H9 (cell line): ENCODE measurements at regions not wholly inside any gene's neighbourhood (a gene's known extent, or its start where the extent isn't known, plus 50 kb on each side); places are given as distances from the start of the nearest gene placed in this dataset.

ENCODE experiments used
- DNase-seq: peaks from one replicate; pipeline ENCODE4 v3.0.0-alpha.2; 2017
- H2AFZ ChIP-seq: one replicate; pipeline ENCODE4 v1.6.1; 2013; ENCODE audit warnings: mild to moderate bottlenecking, low read length, control low read depth, moderate library complexity
- H2AK5ac ChIP-seq: 2 replicates; pipeline ENCODE4 v1.6.1; 2013; ENCODE audit warnings: low read length, control low read depth, mixed read lengths; ENCODE audit not compliant: insufficient read length
- H2BK120ac ChIP-seq: one replicate; pipeline ENCODE4 v1.6.1; 2013; ENCODE audit warnings: low read depth, mild to moderate bottlenecking, low read length, control low read depth, inconsistent platforms; ENCODE audit not compliant: poor library complexity, severe bottlenecking
- H2BK12ac ChIP-seq: 2 replicates; pipeline ENCODE4 v1.6.1; 2013; ENCODE audit warnings: low read length, control low read depth, mixed read lengths, low read depth; ENCODE audit not compliant: insufficient read length
- H2BK15ac ChIP-seq: 2 replicates; pipeline ENCODE4 v1.6.1; 2013; ENCODE audit warnings: low read depth, low read length, control low read depth
- H2BK20ac ChIP-seq: one replicate; pipeline ENCODE4 v1.6.1; 2013; ENCODE audit warnings: low read depth, mild to moderate bottlenecking, low read length, control low read depth, inconsistent platforms; ENCODE audit not compliant: poor library complexity, severe bottlenecking
- H2BK5ac ChIP-seq: 2 replicates; pipeline ENCODE4 v1.6.1; 2013; ENCODE audit warnings: low read length, control low read depth, mixed read lengths; ENCODE audit not compliant: insufficient read length
- H3K14ac ChIP-seq: 2 replicates; pipeline ENCODE4 v1.6.1; 2013; ENCODE audit warnings: low read length, control low read depth; ENCODE audit not compliant: insufficient read depth
- H3K18ac ChIP-seq: 2 replicates; pipeline ENCODE4 v1.6.1; 2013; ENCODE audit warnings: low read depth, mild to moderate bottlenecking, mixed read lengths, low read length, control low read depth; ENCODE audit not compliant: insufficient read length
- H3K23ac ChIP-seq: 2 replicates; pipeline ENCODE4 v1.6.1; 2013; ENCODE audit warnings: low read length, control low read depth, mixed read lengths, low read depth; ENCODE audit not compliant: insufficient read length
- H3K23me2 ChIP-seq: 2 replicates; pipeline ENCODE4 v1.6.1; 2013; ENCODE audit warnings: low read depth, mild to moderate bottlenecking, mixed read lengths, low read length, control low read depth; ENCODE audit not compliant: insufficient read length, poor library complexity, severe bottlenecking
- H3K27ac ChIP-seq: 2 replicates; pipeline ENCODE4 v1.5.1; 2013; ENCODE audit warnings: low read length, control low read depth, mixed read lengths, low read depth; ENCODE audit not compliant: insufficient read length
- H3K27me3 ChIP-seq: 2 replicates; pipeline ENCODE4 v1.6.1; 2013; ENCODE audit warnings: low read length, control low read depth, inconsistent platforms; ENCODE audit not compliant: insufficient read depth
- H3K4ac ChIP-seq: 2 replicates; pipeline ENCODE4 v1.6.1; 2013; ENCODE audit warnings: low read depth, mild to moderate bottlenecking, control low read depth, inconsistent platforms, low read length, moderate library complexity
- H3K4me1 ChIP-seq: 2 replicates; pipeline ENCODE4 v1.6.1; 2013; ENCODE audit warnings: low read length, control low read depth, inconsistent platforms; ENCODE audit not compliant: insufficient read depth
- H3K4me2 ChIP-seq: 2 replicates; pipeline ENCODE4 v1.6.1; 2013; ENCODE audit warnings: low read length, control low read depth, mixed read lengths; ENCODE audit not compliant: insufficient read length, insufficient read depth
- H3K56ac ChIP-seq: 2 replicates; pipeline ENCODE4 v1.6.1; 2013; ENCODE audit warnings: low read depth, mild to moderate bottlenecking, mixed read lengths, low read length, control low read depth; ENCODE audit not compliant: insufficient read length
- H3K79me1 ChIP-seq: 2 replicates; pipeline ENCODE4 v1.6.1; 2013; ENCODE audit warnings: low read depth, mild to moderate bottlenecking, moderate library complexity, low read length, control low read depth, inconsistent platforms; ENCODE audit not compliant: insufficient read depth, poor library complexity, severe bottlenecking
- H3K79me2 ChIP-seq: 2 replicates; pipeline ENCODE4 v1.6.1; 2013; ENCODE audit warnings: low read length, control low read depth, inconsistent platforms; ENCODE audit not compliant: insufficient read depth
- H3K9ac ChIP-seq: 2 replicates; pipeline ENCODE4 v1.6.1; 2013; ENCODE audit warnings: low read length, control low read depth, mixed read lengths; ENCODE audit not compliant: insufficient read length; ENCODE audit errors: extremely low read depth
- H3K9me3 ChIP-seq: one replicate; pipeline ENCODE4 v1.6.1; 2013; ENCODE audit warnings: low read depth, low read length, inconsistent platforms; ENCODE audit not compliant: control insufficient read depth
- H3T11ph ChIP-seq: one replicate; pipeline ENCODE4 v1.6.1; 2013; ENCODE audit warnings: mild to moderate bottlenecking, low read length, control low read depth, inconsistent platforms
- H4K20me1 ChIP-seq: one replicate; pipeline ENCODE4 v1.6.1; 2013; ENCODE audit not compliant: control insufficient read depth, insufficient read length, insufficient read depth
- H4K5ac ChIP-seq: 2 replicates; pipeline ENCODE4 v1.6.1; 2013; ENCODE audit warnings: low read depth, mild to moderate bottlenecking, mixed read lengths, low read length, control low read depth; ENCODE audit not compliant: insufficient read length
- H4K8ac ChIP-seq: replicated peaks from 2 replicates; pipeline ENCODE4 v1.6.1; 2013; ENCODE audit warnings: low read length, control low read depth, mixed read lengths, low read depth; ENCODE audit not compliant: insufficient read length
- H4K91ac ChIP-seq: 2 replicates; pipeline ENCODE4 v1.6.1; 2013; ENCODE audit warnings: low read depth, mild to moderate bottlenecking, moderate library complexity, mixed read lengths, low read length, control low read depth; ENCODE audit not compliant: insufficient read length
- H3K27ac Mint-ChIP-seq, 3 experiments: 2 replicates in 2 of 3; 3 replicates in 1 of 3; pipeline ENCODE4 v1.8.0; 2020 to 2021; ENCODE audit warnings: mixed read lengths in 3 of 3, mild to moderate bottlenecking in 1 of 3, moderate library complexity in 1 of 3
- H3K27me3 Mint-ChIP-seq: 2 replicates; pipeline ENCODE4 v1.8.0; 2021; ENCODE audit warnings: low read depth, mild to moderate bottlenecking, moderate library complexity, mixed read lengths
- H3K36me3 Mint-ChIP-seq, 3 experiments: 2 replicates in 2 of 3; 3 replicates in 1 of 3; pipeline ENCODE4 v1.8.0; 2020 to 2021; ENCODE audit warnings: low read depth in 3 of 3, mixed read lengths in 3 of 3; ENCODE audit not compliant: insufficient read depth in 1 of 3
- H3K4me1 Mint-ChIP-seq, 2 experiments: 2 replicates each; pipeline ENCODE4 v1.8.0; 2020; ENCODE audit warnings: mixed read lengths in 2 of 2
- H3K4me3 Mint-ChIP-seq, 2 experiments: 2 replicates in 1 of 2; 3 replicates in 1 of 2; pipeline ENCODE4 v1.8.0; 2020 to 2021; ENCODE audit warnings: mild to moderate bottlenecking in 2 of 2, mixed read lengths in 2 of 2, moderate library complexity in 1 of 2
- H3K9me3 Mint-ChIP-seq, 2 experiments: 2 replicates in 1 of 2; 3 replicates in 1 of 2; pipeline ENCODE4 v1.8.0; 2020; ENCODE audit warnings: mild to moderate bottlenecking in 2 of 2, mixed read lengths in 2 of 2, moderate library complexity in 1 of 2
- WGBS: extraction: QIAGEN DNeasy Blood & Tissue Kit; methylation state at CpG from one replicate; pipeline ENCODE4 v1.1.7; 2013; ENCODE audit warnings: missing lambda C conversion rate, low lambda C conversion rate, mixed read lengths; ENCODE audit not compliant: insufficient read length; ENCODE audit errors: extremely low coverage; 5-methylcytosine and 5-hydroxymethylcytosine counted together
- TF ChIP-seq, protein P1 (sequence below): fragments of 200-600 bp; sonication (generic); conservative IDR thresholded peaks from 3 replicates; pipeline ENCODE4 v1.8.0; 2021; ENCODE audit warnings: antibody characterized with exemption, mild to moderate bottlenecking

DNA sequence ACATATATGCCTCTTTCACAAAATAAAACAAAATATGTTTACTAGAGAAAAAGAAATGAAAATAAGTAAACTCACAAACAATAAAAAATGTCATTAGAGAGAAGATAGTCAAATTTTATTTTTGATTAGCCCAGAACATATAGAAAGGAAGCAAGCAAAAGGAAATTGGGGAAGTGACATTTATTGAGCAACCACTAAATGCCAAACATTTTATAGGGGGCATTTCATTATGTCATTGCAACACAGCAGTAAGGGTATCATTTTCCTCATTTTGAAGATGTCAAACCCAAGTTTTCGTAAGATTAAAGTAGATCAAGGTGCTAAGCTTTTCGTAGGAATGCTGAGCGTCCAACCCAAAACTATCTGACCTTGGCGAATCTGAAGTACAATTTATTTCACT lies 1331.5 kb upstream of the PABPC4L start:
- no peak for DNase-seq
- TF ChIP-seq, protein P1, sequence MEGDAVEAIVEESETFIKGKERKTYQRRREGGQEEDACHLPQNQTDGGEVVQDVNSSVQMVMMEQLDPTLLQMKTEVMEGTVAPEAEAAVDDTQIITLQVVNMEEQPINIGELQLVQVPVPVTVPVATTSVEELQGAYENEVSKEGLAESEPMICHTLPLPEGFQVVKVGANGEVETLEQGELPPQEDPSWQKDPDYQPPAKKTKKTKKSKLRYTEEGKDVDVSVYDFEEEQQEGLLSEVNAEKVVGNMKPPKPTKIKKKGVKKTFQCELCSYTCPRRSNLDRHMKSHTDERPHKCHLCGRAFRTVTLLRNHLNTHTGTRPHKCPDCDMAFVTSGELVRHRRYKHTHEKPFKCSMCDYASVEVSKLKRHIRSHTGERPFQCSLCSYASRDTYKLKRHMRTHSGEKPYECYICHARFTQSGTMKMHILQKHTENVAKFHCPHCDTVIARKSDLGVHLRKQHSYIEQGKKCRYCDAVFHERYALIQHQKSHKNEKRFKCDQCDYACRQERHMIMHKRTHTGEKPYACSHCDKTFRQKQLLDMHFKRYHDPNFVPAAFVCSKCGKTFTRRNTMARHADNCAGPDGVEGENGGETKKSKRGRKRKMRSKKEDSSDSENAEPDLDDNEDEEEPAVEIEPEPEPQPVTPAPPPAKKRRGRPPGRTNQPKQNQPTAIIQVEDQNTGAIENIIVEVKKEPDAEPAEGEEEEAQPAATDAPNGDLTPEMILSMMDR: no peak
- no peak overlapping the region for H4K8ac ChIP-seq
- no CpG with 5 or more reads among the region's 4 CpGs for WGBS
- H3K9me3 ChIP-seq: no peaks in the 10 kb centered on the region
- Mint-ChIP-seq H3K36me3 (no peaks in the 10 kb centered on the region), H3K27ac (no peak overlapping the region), H3K9me3 (no peaks in the 10 kb centered on the region), H3K27me3 (no peaks in the 10 kb centered on the region), H3K4me1 (no peaks in the 10 kb centered on the region), H3K4me3 (no peak overlapping the region)
- H3K79me1 ChIP-seq: no peaks in the 10 kb centered on the region
- H2AFZ ChIP-seq: no peak overlapping the region
- H3K18ac ChIP-seq: no peak overlapping the region
- no peak overlapping the region for H2AK5ac ChIP-seq
- no peak overlapping the region for H2BK12ac ChIP-seq
- no peak overlapping the region for H4K5ac ChIP-seq
- H3T11ph ChIP-seq: no peak overlapping the region
- no peaks in the 10 kb centered on the region for H3K79me2 ChIP-seq
- no peak overlapping the region for H4K91ac ChIP-seq
- no peaks in the 10 kb centered on the region for H3K4me1 ChIP-seq
- H3K27ac ChIP-seq: no peak overlapping the region
- H3K14ac ChIP-seq: no peak overlapping the region
- H2BK120ac ChIP-seq: no peak overlapping the region
- H3K23me2 ChIP-seq: no peaks in the 10 kb centered on the region
- no peak overlapping the region for H3K4ac ChIP-seq
- no peaks in the 10 kb centered on the region for H4K20me1 ChIP-seq
- no peak overlapping the region for H3K23ac ChIP-seq
- H2BK15ac ChIP-seq: no peak overlapping the region
- no peak overlapping the region for H3K9ac ChIP-seq
- no peak overlapping the region for H2BK5ac ChIP-seq
- no peak overlapping the region for H3K4me2 ChIP-seq
- no peaks in the 10 kb centered on the region for H3K27me3 ChIP-seq
- H3K56ac ChIP-seq: no peak overlapping the region
- H2BK20ac ChIP-seq: no peak overlapping the region
